GM20000 (cell line): ENCODE measurements at regions not wholly inside any gene's neighbourhood (a gene's known extent, or its start where the extent isn't known, plus 50 kb on each side); places are given as distances from the start of the nearest gene placed in this dataset.

Source experiments
- DNase-seq: peaks from one replicate; pipeline ENCODE4 v3.0.0; 2012; ENCODE audit warnings: low spot score
- TF ChIP-seq, protein P1 (sequence below): IDR thresholded peaks from 2 replicates; pipeline ENCODE4 v1.5.1; 2012; ENCODE audit warnings: mild to moderate bottlenecking, control low read depth; ENCODE audit errors: extremely low read depth, missing control alignments

DNA sequence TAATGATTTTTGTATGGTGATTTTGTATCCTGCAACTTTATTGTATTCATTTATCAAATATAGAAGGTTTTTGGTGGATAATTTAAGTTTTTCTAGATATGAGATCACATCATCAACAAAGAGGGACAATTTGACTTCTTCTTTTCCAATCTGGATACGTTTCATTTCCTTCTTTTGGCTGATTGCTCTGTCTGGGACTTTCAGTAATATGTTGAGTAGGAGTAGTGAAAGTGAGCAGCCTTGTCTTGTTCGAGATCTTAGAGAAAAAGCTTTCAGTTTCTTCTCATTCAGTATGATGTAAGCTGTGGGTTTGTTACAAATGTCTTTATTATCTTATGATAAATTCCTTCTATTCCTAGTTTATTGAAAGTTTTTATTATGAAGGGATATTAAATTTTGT lies 352.0 kb upstream of the DACH1 start:
- no peak for DNase-seq
- TF ChIP-seq, protein P1, sequence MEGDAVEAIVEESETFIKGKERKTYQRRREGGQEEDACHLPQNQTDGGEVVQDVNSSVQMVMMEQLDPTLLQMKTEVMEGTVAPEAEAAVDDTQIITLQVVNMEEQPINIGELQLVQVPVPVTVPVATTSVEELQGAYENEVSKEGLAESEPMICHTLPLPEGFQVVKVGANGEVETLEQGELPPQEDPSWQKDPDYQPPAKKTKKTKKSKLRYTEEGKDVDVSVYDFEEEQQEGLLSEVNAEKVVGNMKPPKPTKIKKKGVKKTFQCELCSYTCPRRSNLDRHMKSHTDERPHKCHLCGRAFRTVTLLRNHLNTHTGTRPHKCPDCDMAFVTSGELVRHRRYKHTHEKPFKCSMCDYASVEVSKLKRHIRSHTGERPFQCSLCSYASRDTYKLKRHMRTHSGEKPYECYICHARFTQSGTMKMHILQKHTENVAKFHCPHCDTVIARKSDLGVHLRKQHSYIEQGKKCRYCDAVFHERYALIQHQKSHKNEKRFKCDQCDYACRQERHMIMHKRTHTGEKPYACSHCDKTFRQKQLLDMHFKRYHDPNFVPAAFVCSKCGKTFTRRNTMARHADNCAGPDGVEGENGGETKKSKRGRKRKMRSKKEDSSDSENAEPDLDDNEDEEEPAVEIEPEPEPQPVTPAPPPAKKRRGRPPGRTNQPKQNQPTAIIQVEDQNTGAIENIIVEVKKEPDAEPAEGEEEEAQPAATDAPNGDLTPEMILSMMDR, result no peak

DNA sequence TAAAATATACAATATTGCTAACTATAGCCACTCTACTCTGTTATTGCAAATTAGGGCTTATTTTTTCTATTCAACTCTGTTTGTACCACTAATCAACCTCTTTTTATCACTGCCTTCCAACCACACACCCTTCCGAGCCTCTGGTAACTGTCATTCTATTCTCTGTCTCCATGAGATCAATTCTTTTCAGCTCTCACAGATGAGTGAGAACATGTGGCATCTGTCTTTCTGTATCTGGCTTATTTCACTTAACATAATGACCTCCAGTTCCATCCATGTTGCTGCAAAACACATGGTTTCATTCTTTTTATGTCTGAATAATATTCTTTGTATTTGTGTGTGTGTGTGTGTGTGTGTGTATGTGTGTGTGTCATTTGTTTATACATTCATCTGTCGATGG lies 350.1 kb upstream of the DACH1 start:
- DNase-seq, result no peak

DNA sequence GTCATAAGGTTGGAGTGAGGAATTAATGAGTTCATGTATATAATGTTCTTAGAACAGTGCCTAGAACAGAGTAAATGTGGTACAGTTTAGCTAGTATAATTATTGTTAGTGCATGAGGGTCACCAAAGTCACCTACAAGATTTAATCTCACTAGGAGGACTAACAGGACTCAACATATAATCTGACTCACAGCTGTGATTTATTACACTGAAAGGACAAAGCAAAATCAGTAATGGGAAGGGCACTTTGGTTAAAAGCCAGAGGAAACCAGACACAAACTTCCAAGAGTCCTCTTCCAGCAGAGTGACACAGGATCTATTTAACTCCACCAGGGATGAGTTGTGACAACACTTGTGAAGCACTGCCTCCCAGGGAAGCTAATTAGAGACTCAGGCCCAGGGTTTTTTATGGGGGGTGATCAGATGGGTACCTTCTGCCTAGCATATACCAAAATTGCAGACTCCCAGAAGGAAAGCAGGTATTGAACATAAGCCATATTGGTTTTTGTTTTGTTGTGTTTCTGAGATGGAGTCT lies 341.2 kb upstream of the DACH1 start:
- DNase-seq, result no peak
- TF ChIP-seq, protein P1, result no peak

More for the DNA sequence above, 350.1 kb upstream of the DACH1 start:
- TF ChIP-seq, protein P1, result no peak

DNA sequence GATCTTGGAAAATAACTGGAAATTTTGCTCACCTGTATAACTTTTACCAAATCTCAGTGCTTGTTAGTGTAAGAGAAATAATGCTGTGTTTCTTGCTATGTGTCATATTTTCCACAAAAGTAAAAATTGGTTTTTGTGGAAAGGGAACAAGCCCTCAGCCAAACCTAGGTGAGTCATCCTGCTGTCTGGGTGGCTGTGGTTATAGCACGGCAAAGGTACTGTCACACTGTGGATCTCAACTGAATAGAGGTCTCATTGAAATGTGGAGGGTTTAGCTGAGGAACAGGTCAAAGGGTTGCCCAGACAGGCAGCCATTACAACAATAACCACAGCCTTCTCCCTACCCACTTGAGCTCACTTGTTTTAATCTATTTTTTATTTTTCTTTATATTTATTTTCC lies 338.8 kb upstream of the DACH1 start:
- DNase-seq, result no peak
- TF ChIP-seq, protein P1, result no peak

DNA sequence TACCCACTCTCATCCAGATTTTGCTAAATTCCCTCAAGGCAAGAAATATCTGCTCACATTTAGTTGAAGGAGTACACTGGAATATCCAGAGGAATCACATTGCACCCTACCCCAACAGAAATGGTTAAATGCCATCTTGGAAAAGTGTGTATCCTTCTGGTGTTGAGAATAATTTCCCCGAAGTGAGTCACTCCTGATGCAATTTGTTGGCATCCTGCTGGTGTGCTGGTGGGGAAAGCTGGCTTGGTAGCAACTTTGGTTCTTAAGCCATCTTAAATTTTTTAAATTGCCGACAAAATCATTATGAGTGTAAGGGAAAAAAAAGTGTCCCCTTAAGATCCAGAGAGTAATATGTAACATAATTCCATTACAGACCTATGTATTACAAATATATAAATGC lies 337.3 kb upstream of the DACH1 start:
- DNase-seq, result no peak
- TF ChIP-seq, protein P1, result no peak

DNA sequence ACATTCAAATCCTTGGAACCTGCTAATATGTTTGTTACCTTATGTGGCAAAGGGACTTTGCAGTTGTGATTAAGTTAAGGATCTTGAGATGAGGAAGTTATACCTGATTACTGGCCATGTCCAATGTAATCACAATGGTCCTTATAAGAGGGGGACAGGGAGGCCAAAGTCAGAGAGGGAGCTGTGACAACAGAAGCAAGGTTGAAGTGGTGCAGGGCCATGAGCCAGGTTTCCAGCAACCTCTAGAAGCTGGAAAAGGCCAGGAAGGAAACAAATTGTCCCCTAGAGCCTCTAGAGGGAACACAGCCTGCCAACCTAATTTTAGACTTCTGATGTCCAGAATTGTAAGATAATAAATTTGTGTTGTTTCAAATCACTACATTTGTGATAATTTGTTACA lies 334.7 kb upstream of the DACH1 start:
- no peak for DNase-seq
- TF ChIP-seq, protein P1, result no peak

DNA sequence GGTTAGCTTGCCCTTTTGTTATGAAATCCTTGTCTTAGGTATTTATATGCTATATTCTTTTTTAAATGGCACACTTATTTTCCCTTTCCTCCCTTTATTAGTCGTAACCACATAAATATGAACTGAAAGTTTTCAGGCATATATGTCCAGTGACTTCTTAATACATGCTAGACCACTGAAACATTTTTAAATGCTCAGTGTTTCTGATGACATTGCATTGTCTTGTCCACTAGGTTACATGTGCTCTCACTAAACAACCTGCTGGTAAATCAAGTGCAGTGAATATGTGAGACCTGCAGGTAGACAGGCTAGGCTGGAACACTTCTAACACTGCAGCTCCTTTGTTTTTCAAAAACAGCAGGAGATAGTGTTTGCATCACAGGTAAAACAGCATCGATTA lies 332.6 kb upstream of the DACH1 start:
- TF ChIP-seq, protein P1, result no peak
- DNase-seq, result no peak
